HG03558 (cell line): ENCODE measurements at regions not wholly inside any gene's neighbourhood (a gene's known extent, or its start where the extent isn't known, plus 50 kb on each side); places are given as distances from the start of the nearest gene placed in this dataset.

Experiments
- ATAC-seq: cut with Tn5 transposase; IDR thresholded peaks from one replicate; pipeline ENCODE4 v1.9.1; 2021; ENCODE audit warnings: moderate number of reproducible peaks; ENCODE audit not compliant: unreplicated experiment; ENCODE audit errors: extremely low read depth

DNA sequence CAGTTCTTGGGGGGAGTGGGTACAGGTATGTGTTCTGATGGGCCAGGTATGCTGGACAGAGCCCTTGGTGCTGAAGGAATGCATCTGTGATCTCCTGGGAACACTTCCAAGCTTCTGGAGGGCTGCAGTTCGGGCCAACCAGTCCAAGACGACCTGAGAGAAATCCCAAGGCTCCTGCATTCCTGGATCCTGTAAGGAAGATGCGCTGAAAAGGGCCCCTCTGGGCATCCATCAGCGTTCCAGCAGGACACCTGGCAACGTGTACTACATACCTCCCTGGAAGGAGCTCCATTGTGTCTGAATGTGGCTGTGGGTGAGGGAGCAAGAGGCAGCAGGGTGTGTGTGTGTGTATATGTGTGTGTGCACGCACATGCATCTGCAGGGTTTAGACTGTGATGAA lies 144.7 kb downstream of the FAM43A start:
- no peak for ATAC-seq

DNA sequence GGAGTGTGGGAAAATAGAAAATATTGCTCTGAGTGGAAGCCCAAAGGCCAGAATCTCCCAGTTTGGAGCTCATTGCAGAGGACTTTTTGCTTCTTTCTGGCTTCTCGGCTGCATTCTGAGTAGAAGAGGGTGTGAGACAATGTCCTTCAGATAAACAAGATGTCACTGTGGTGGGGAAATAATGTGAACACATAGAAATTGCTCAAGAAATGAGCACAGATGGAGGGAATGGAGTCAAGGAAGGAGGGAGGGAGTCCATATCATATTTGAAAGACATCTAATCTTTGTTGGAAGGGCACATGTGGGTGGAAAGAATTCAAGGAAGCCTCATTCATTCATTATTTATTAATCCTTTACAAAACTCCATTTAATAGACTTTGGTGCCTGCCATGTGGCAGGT lies 145.3 kb downstream of the FAM43A start:
- no peak for ATAC-seq

DNA sequence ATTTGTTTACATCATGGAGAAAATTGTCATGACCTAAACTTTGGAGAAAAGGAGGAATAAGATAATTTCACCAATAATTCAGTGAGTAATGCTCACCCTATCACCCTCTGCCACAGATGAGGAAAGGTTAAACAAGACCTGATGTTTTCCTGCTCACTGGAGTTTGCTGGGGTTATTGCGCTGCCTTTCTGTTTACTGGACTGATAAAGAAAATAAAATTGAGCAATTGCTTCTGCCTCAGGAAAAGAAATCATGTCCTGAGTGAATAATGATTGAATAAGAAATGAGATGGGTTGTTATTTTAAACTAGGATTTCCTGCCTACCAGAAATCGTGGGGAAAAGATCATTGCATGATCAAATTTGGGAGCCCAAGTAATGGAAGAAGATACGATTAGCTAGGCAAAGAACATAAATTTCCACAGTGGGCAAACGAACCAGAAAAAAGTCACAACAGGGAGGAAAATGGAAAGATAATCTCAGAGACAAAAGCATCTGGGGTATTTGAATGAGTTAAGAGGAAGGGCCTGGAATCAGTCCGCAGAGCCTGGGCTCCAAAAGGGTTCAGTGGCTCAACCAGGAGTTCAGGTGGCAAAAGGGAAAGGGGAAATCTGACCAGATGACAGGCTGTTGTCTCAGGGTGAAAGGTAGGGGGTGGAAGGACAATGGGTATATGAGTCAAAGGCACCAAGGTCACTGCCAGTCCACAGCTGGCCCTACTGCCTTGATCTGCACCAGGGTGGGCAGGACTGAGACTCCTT lies 146.8 kb downstream of the FAM43A start:
- no peak for ATAC-seq

DNA sequence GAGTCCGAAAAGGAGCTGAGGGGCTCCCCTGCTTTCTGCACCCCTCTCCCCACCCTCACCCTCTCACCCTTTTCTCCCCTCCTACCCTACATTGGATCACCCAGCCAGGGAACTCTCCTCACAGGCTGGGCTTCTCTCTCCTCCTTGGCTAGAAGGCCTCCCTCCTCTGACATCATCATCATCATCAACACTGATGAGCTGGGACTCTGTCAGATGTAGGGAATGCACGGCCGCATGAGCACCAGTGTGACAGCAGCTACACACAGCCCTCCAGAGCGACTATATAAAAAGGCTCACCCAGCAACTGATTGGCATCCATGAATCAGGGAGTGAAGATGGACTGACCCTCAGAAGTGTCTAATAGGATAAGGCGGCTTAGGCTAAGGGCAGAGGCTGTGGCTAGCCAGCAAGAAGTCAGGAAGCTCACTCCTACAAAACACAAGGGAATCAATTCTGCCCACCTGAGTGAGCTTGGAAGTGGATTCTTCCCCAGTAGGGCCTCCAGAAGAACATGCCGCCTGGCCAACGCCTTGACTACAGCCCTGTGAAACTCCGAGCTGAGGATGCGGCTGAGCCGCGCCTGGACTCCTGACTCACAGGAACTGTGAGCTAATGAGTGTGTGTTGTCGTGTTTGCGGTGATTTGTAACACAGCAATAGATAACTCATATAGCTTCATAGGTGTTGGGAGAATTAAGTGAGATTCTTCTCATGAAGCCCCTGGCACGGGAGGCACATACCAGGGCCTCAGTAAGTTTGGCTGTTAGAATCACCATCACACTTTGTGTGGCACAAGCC lies 147.6 kb downstream of the FAM43A start:
- ATAC-seq, result no peak

DNA sequence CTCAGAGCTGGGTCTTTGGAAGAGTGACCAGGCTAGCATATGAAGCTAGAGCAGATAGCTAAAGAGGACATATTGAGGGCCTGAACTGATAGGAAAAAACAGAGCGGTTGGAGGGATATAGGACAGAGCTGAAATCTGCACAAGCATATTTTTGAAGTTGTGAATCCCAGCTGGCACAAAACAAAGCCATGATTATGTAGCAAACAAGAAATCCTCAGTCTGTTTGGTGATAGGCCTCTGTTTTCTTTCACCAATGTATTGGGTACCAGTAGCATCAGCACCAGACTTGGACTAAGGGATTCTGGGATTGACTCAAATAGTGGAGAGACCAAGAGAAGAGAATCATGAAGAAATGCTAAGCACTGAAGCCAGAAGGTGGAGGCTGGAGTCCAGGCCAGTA lies 151.0 kb downstream of the FAM43A start:
- no peak for ATAC-seq

DNA sequence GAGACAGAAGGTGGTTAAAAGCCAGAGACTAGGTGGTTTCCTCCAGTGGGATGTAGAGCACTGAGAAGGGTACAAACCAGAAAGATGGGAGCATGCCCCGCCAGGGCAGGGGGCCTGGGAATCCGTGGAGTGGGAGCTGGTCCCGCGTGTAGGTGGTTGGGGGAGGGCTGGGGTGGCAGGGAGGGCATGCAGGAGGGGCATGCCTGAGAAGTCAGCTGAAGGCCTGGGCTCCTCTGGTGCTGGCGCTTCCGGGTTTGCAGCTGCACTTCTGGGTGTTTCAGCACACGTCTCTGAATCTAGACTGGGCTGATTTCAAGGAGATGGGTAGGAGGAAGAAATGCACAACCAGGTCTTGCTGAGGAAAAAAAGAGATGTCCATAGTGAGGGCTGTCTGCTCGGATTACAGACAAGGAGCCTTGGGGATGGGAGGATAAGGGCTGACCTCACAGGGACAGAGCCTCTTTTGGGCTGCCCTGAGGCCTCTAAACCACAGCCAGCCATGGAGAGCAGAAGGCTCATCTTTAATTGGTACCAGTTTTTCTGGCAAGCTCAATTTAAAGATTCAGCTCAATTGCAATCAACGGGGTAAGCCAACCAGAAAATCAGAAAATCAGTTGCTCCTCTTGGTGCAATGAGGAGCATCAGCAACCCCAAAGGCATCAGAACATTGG lies 151.9 kb downstream of the FAM43A start:
- no peak for ATAC-seq

DNA sequence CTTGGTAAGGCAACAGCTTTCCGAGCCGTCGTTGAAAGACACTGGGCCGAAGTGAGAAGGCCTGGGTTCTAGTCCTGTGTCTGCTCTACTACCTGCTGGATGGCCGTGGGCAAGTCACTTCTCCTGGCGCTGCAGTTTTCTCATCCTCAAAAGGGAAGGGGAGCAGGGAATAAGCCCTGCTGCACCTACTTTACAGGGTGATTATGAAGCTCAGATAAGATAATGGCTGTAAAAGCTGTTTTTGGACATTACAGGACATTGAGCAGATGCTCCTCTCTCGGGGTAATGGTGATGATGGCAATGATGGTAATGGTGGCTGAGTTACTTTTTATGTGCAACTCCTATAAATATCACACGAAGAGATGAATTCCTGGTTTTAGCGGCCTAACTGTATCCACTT lies 152.6 kb downstream of the FAM43A start:
- no peak for ATAC-seq

DNA sequence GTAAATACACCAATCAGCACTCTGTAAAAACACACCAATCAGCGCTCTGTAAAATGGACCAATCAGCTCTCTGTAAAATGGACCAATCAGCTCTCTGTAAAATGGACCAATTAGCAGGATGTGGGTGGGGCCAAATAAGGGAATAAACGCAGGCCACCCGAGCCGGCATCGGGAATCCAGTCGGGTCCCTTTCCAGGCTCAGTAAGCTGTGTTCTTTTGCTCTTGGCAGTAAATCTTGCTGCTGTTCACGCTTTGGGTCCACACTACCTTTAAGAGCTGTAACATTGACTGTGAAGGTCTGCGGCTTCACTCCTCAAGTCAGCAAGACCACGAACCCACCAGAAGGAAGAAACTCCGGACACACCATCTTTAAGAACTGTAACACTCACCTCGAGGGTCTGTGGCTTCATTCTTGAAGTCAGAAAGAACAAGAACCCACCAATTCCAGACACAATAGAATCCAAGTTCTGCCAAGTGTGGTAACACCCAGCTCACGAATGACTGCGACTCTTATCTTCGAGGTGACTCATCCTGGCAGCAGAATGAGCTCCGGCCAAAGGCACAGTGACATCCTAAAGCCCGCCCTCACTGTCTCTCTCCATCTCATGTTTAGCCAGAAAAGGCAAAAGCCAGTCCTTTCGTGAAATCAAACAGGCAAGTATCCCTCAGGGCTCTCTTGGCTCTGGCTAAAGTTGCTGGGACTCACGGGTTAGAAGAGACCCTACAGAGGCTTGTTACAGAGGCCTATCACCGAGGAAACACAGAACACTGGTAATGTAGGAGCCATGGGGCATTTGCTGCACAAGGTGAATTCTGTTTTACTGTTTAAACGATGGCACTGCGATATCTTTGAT lies 155.2 kb downstream of the FAM43A start:
- no peak for ATAC-seq

DNA sequence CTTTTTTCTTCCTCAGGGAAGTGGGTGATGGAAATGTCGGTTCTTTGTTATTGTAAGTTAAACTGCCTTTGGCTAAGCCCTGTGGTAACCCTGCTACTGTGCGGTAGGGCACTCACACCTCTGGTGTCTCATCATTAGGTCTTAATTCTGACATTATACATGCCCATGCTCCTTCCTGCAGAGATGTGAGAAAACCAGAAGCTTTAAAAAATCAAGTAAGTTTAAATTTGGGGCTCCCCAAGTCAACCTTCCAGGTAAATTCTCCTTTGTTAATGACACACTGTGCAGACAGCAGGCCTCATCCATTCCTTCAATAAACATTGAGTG lies 155.8 kb downstream of the FAM43A start:
- ATAC-seq, result no peak

DNA sequence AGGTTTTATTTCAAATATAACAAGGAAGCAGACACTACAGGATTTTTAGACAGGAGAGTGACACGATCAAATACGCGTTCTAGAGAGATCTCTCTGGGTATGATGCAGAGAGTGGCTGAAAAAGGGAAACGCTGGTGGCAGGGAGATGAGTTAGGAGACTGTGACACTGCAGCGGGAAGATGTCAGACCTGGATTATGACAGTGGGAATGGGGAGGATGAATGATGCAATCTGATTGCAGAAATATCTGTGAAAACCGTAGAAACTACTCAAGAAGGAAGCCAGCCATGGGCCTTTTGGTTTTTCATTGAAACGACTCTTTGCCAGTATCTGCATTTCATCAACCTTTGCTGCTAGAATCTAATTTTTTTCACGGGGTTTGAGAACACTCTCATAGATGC lies 157.9 kb downstream of the FAM43A start:
- ATAC-seq, result no peak

DNA sequence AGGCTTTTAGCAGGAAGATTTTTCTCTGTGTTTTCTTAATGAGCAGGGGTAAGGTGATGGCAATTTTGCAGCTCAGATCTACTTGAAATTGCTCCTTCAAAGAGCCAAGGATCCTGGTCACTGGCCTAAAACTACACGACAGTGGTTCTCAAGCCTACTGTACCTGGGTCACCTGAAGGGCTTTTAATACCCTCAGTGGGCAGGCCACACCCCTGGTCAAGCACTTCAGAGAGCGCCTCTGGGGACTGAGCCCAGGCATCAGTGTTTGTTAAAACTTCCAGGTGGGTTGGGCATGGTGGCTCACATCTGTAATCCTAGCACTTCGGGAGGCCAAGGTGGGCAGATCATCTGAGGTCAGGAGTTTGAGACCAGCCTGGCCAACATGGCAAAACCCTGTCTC lies 158.4 kb downstream of the FAM43A start:
- no peak for ATAC-seq

DNA sequence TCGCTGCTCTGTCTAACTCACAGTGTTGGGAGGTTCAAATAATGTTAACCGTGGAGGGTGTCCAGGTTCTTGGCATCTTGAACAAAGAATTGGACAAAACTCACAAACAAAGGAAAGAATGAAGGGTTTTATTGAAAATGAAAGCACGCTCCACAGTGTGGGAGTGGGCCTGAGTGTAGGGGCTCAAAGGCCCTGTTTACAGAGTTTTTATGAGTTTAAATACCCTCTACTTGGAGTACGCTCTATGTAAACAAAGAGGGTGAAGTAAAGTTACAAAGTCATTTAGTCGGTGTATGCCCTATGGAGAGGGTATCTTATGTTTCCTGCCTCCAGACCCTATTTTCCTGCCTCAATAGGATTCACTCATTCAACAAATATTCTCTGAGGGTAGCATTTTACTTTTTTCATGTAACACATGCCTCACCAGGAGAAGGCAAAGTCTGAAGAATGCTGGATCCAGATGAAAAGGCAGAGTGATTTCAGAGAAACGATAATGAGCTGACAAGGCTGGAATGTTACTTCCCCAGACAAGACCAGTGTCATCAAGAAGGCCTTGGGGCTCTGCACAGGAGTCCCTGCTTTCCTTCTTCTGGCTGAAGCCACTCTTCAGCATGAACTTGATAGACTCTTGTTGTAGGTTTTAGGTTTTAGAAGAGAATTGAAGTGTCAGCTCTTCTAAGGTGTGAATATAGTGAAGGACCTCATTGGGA lies 163.6 kb downstream of the FAM43A start:
- no peak for ATAC-seq

DNA sequence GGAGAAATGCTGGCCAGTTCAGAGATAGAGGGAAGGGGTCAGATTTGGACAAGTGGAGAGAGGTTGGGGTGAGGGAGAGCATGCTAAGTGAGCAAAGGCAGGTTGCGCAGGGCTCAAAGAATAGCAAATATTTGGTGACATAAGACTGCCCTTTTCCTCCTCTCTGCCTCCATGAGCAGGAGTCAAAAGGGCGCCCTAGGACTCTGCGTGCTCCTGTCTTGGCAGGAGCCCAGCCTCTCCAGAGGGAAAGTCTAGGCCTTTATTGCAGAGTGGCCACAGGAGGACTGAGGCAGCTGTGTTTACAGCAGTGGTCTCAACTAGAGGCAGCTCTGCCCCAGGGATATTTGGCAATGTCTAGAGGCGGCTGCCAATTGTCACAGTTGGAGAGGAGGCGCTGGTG lies 165.6 kb downstream of the FAM43A start:
- ATAC-seq, result no peak

DNA sequence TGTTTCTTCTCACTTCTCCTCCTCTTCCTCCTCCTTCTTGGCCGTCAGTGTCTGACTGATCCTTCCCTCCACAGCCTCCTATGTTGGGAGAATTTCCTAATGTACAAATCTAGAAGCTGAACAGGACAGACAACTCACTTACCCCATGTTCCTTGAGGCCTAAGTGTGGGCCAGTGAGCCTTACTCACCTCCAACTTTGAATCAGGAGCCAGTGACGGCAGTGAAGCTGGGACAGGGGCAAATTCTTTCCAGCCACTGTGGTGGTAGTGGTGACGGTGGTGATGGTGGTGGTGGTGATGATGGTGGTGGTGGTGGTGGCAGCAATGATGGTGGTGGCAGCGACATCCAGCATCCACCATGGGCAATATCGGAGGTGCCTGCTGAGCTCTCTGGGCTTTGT lies 166.3 kb downstream of the FAM43A start:
- ATAC-seq, result no peak

DNA sequence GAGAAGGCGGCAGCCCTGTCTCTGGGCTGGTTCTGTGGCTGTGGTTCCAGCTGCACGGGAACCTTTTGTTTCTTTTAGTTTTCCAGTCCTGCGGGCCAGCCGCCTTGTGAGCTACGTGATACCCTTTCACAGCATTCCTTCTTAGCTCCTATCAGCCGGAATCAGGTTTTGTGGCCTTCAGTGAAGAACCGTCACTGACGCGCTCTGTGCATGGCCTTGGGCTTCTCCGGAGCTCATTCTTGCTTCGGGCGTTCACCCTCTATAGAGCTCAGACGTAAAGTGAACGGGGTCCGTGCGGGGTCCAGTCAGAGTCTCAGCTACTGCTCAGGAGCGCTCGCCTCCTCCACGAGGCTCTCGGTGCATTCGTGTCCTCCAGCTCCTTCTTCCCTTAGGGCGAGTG lies 166.7 kb downstream of the FAM43A start:
- no peak for ATAC-seq

DNA sequence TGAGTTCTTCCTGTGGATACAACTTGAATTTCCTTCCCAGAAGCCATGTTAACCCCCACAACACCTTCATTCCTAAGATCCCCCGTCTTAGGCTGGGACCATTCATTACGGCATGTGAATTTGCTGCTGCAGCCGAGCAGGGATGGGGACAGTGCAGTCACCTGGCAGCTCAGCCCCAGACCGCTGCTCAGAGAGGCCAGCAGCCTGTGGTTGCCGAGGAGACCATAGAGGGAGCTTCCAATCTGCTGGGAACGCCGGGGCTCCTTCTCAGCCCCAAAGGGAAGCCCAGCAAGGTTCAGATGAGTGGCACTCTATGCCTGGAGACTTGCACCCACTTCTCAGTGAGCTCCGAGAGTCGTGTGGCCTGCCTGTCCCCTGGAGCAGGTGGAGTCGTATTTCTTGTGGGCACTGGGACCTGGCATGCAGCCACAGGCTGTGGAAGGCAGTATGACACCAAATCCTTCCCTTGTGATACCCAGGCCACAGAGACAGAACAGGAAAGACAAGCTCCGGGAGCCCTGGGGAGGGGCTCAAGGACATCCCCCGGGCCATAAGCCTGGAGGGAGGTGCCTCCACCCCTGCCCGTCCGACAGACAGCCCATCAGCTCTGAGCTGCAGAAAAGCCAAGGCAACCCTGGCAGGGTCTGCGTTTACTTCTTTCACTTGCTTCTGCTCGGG lies 167.3 kb downstream of the FAM43A start:
- ATAC-seq, result no peak

DNA sequence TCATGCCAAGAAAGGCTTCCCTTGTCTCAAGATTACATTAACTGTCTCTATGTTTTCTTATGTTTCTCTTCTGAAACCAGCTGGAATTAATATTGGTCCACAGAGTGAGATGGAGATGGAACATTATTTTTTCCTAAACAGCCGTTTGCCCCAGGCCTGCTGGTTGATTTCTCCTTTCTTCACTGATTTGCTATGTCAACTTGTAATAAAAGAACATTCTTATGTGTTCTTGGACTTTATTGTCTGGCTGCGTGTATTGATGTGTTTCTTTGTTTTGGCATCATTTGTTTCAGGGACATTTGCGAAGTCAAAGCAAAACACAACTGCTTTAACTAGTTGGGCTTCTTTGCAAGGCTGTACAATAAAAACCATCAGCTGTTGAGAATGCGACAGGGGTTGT lies 168.5 kb downstream of the FAM43A start:
- ATAC-seq, result no peak

DNA sequence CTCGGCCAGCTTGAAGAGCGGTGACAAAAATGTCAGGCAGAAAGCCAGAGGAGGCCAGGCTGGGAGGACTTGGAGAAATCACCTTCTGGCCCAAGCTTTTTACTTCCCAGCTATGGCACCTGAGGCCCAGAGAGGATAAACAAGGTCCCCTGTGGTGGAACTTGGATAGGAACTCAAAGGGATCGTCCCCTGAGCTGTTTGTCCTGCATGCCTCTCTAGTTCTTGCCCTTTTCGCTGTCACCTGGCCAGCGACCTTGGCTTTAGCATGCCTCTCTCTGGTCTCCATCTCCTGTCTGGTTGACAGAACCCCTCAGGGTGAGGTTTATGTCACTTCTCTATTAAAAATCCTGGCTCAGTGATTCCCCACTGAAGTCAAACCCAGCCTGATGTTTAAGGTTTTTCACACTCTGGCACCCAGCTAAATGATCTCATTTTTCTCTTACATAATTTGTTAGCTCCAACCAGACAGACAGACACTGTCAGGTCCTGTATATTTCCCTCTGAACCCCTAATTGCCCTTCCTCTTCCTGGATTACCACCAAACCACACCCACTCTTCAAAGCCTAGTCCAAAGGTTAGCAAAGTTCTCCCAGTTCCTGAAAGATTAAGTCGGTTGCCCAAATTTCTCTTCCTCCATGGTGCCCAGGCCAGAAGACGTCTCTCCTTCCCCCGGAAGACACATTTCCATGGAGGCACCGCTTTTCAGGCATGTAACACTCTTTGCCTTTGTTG lies 169.1 kb downstream of the FAM43A start:
- ATAC-seq, result no peak

DNA sequence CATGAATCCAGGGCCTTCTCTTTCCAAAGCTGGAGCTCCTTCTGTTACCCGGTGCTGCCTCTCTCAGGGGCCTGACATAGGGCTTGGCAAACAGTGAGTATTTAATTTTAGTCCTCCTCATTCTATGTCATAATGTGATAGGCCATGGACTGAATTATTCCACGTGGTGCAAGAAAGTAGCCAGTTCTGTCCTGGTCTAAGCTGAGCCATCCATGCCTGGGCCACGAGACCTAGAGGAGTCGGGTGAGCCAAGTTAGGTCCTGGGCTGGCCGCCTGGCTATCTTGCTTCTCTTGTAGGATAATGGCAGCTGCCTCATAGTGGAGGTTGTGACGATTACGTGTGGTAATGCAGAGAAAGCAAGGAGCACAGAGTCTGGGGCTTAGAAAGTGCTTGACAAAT lies 170.6 kb downstream of the FAM43A start:
- no peak for ATAC-seq
